ENCODE measurements at regions not wholly inside any gene's neighbourhood (a gene's known extent, or its start where the extent isn't known, plus 50 kb on each side); places are given as distances from the start of the nearest gene placed in this dataset.

- Histone ChIP-seq H3K4me1 (ENCODE audit: control insufficient read depth in 5 of 5, insufficient read depth in 5 of 5, low read length in 5 of 5) (no peaks in the 10 kb centered on the region), H3K27me3 (ENCODE audit: control insufficient read depth in 3 of 3, insufficient read depth in 3 of 3, low read length in 2 of 3) (no peaks in the 10 kb centered on the region), H3K4me3 (no peak overlapping the region), H3K9ac (ENCODE audit: insufficient read depth in 1 of 2, low read length in 2 of 2) (no peak overlapping the region), H3K27ac (ENCODE audit: low read depth in 1 of 2, low read length in 1 of 2) (no peak overlapping the region), H3K36me3 (ENCODE audit: control insufficient read depth in 4 of 4, insufficient read depth in 4 of 4, low read length in 4 of 4) (no peaks in the 10 kb centered on the region), H3K9me3 (ENCODE audit: control insufficient read depth in 4 of 4, insufficient read depth in 3 of 4, low read length in 3 of 4) (no peaks in the 10 kb centered on the region)
- WGBS, 2 donors, result 58 to 63% methylated on average over 5 of the region's 5 CpGs
- TF ChIP-seq CTCF (IDR thresholded peaks at IDR 0.05; ENCODE audit: control extremely low read depth, extremely low read depth), result no peak
- ATAC-seq (ENCODE audit: insufficient read depth, low FRiP score) (no peak), DNase-seq (peak in 1 of 3 donors; percentile 11)
These were observed 1187.4 kb upstream of the NCAM2 start for GRCh38 chr21:19810779-19811178.

GRCh38 chr21:19830446-19830845, 1167.8 kb upstream of the NCAM2 start:
- Histone ChIP-seq H3K9ac (ENCODE audit: insufficient read depth in 1 of 2, low read length in 2 of 2) (no peak overlapping the region), H3K9me3 (ENCODE audit: control insufficient read depth in 4 of 4, insufficient read depth in 3 of 4, low read length in 3 of 4) (no peaks in the 10 kb centered on the region), H3K27me3 (ENCODE audit: control insufficient read depth in 3 of 3, insufficient read depth in 3 of 3, low read length in 2 of 3) (no peaks in the 10 kb centered on the region), H3K4me3 (no peak overlapping the region), H3K36me3 (ENCODE audit: control insufficient read depth in 4 of 4, insufficient read depth in 4 of 4, low read length in 4 of 4) (no peaks in the 10 kb centered on the region), H3K27ac (ENCODE audit: low read depth in 1 of 2, low read length in 1 of 2) (no peak overlapping the region), H3K4me1 (ENCODE audit: control insufficient read depth in 5 of 5, insufficient read depth in 5 of 5, low read length in 5 of 5) (no peaks in the 10 kb centered on the region)
- ATAC-seq (ENCODE audit: insufficient read depth, low FRiP score), result no peak
- DNase-seq, result no peak
- no peak for TF ChIP-seq CTCF (IDR thresholded peaks at IDR 0.05; ENCODE audit: control extremely low read depth, extremely low read depth)
- 39 to 63% methylated on average over 2 of the region's 2 CpGs for WGBS, 2 donors

GRCh38 chr21:19832551-19832950, 1165.7 kb upstream of the NCAM2 start:
- H3K27me3 ChIP-seq (ENCODE audit: control insufficient read depth in 3 of 3, insufficient read depth in 3 of 3, low read length in 2 of 3), result no peaks in the 10 kb centered on the region
- H3K4me1 ChIP-seq (ENCODE audit: control insufficient read depth in 5 of 5, insufficient read depth in 5 of 5, low read length in 5 of 5), result no peaks in the 10 kb centered on the region
- ATAC-seq (ENCODE audit: insufficient read depth, low FRiP score), result no peak
- no peak for DNase-seq
- TF ChIP-seq CTCF (IDR thresholded peaks at IDR 0.05; ENCODE audit: control extremely low read depth, extremely low read depth), result no peak
- no peaks in the 10 kb centered on the region for H3K36me3 ChIP-seq (ENCODE audit: control insufficient read depth in 4 of 4, insufficient read depth in 4 of 4, low read length in 4 of 4)
- no peaks in the 10 kb centered on the region for H3K9me3 ChIP-seq (ENCODE audit: control insufficient read depth in 4 of 4, insufficient read depth in 3 of 4, low read length in 3 of 4)
- H3K4me3 ChIP-seq, result no peak overlapping the region
- 76 to 79% methylated on average over 2 of the region's 2 CpGs for WGBS, 2 donors
- no peak overlapping the region for H3K9ac ChIP-seq (ENCODE audit: insufficient read depth in 1 of 2, low read length in 2 of 2)
- no peak overlapping the region for H3K27ac ChIP-seq (ENCODE audit: low read depth in 1 of 2, low read length in 1 of 2)

- 8 to 22% methylated on average over 1 of the region's 1 CpG for WGBS, 2 donors
- Histone ChIP-seq H3K9me3 (ENCODE audit: control insufficient read depth in 4 of 4, insufficient read depth in 3 of 4, low read length in 3 of 4) (no peaks in the 10 kb centered on the region), H3K27me3 (ENCODE audit: control insufficient read depth in 3 of 3, insufficient read depth in 3 of 3, low read length in 2 of 3) (no peaks in the 10 kb centered on the region), H3K27ac (ENCODE audit: low read depth in 1 of 2, low read length in 1 of 2) (no peak overlapping the region), H3K36me3 (ENCODE audit: control insufficient read depth in 4 of 4, insufficient read depth in 4 of 4, low read length in 4 of 4) (no peaks in the 10 kb centered on the region), H3K9ac (ENCODE audit: insufficient read depth in 1 of 2, low read length in 2 of 2) (no peak overlapping the region), H3K4me3 (no peak overlapping the region), H3K4me1 (ENCODE audit: control insufficient read depth in 5 of 5, insufficient read depth in 5 of 5, low read length in 5 of 5) (no peaks in the 10 kb centered on the region)
- ATAC-seq (ENCODE audit: insufficient read depth, low FRiP score) (no peak), DNase-seq (no peak)
- TF ChIP-seq CTCF (IDR thresholded peaks at IDR 0.05; ENCODE audit: control extremely low read depth, extremely low read depth), result no peak
These were observed 1165.1 kb upstream of the NCAM2 start for GRCh38 chr21:19833082-19833481.

Data from lung (tissue), 11 donors.